Liver (tissue), 3 donors: ENCODE measurements at regions not wholly inside any gene's neighbourhood (a gene's known extent, or its start where the extent isn't known, plus 50 kb on each side); places are given as distances from the start of the nearest gene placed in this dataset.

Experiments
- CTCF ChIP-seq: fragments of 150-350 bp; IDR thresholded peaks from 2 replicates; pipeline ENCODE4 v1.5.1; 2017; ENCODE audit warnings: improper control_type of control experiment, low read depth, low read length; ENCODE audit not compliant: missing input control
- GABPA ChIP-seq, 2 donors: IDR thresholded peaks in 1 of 2; conservative IDR thresholded peaks in 1 of 2; 2 replicates each; pipeline ENCODE4 v1.6.1; 2016; ENCODE audit warnings: antibody characterized with exemption in 2 of 2, mild to moderate bottlenecking in 1 of 2, moderate library complexity in 1 of 2
- MAX ChIP-seq: IDR thresholded peaks from 2 replicates; pipeline ENCODE4 v1.6.1; 2016; ENCODE audit warnings: antibody characterized with exemption
- YY1 ChIP-seq: IDR thresholded peaks from 2 replicates; pipeline ENCODE4 v1.6.1; 2016; ENCODE audit warnings: antibody characterized with exemption, mild to moderate bottlenecking
- donor health status: healthy.
- donor health status: healthy.

DNA sequence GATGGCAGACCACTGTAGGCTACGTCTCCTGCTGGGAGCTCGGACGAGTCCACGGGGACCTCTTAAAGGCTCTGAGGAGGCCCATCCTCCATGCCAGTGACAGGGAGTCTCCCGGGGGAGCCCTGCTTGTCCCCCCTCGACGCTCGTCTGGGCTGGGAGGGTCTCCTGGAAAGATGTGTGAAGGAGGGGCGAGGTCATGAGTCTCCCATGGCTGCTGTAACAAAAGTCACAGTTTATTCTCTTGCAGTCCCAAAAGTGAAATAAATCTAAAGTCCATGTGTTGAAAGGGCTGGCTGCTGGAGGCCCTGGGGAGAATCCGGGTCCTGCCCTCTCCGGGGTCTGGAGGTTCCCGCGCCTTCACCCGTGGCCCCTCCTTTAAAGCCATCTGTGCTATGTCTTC is 67.1 kb upstream of the GATA5 start:
- TF ChIP-seq MAX (no peak), CTCF (no peak), YY1 (no peak), GABPA (IDR thresholded peaks at IDR 0.05 in 1 of 2, conservative IDR thresholded peaks at IDR 0.05 in 1 of 2) (no peak)
